Stimulated activated CD4-positive, alpha-beta T cell treated with anti-CD3 and anti-CD28 coated beads, Interleukin-2, amount 100 ng/mL, for 24 hours (primary cell): ENCODE measurements at regions not wholly inside any gene's neighbourhood (a gene's known extent, or its start where the extent isn't known, plus 50 kb on each side); places are given as distances from the start of the nearest gene placed in this dataset.

Experiments
- DNase-seq, 2 donors: peaks; one replicate each; pipeline ENCODE4 v3.0.0-alpha.2; 2020

DNA sequence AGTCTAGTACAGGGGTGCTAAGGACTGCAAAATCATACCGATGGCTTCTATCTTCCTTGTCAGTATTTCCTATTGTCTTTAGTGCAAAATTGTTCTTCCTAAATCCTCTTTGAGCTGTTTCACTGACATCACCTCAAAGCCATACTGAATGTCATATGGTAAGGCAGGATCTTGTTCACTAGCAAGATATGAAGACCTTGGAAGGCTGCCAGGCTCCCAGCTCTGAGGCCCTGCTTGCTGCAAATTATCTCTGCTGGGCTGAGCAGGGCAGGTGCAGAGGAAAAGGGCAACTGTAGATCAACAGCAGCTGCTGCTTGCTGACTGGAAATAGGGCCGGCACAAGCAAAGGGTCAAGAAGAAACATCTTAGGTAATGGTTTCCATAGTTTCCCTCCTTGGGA is 58.2 kb downstream of the PMAIP1 start:
- DNase-seq: peak in 1 of 2 donors; percentile 10

DNA sequence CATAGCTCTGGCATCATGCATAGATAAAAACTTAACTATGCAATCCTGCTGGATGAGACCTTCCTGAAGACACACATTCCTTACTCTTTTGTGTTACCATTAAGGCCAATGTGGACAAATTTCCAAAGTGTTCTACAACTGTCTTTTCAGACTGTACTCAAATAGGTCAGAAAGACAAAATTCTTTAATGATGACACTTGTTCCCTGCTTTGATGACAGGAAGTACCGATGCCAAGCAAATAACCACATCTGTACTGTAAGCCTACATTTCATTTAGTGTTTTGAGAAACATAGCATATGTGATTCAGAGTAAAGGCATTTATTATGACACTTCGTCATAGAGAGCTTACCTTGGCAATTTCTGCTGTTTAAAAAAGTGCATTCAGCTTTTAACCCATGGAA is 55.0 kb downstream of the PMAIP1 start:
- DNase-seq: no peak

DNA sequence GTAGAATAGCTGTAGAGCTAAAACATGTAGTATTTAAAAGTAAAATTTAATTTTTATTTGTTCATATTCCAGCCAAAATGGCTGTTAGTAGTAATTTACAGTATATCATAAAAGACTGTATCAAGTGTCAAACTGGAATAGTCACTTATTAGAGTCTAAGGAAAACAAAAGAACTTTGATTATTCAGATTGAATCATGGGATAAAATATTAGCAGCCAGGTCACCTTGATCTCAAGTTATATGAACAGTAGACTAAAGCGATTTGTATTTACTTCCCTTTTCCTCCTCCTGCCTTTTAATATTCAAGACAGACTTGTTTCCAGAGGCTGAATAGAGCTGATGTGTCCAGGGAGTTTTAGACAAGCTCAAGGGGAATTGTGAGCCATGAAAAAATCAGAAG is 54.4 kb downstream of the PMAIP1 start:
- no peak for DNase-seq
